HG03565 (cell line): ENCODE measurements at regions not wholly inside any gene's neighbourhood (a gene's known extent, or its start where the extent isn't known, plus 50 kb on each side); places are given as distances from the start of the nearest gene placed in this dataset.

ENCODE experiments used
- ATAC-seq: cut with Tn5 transposase; IDR thresholded peaks from one replicate; pipeline ENCODE4 v1.9.1; 2021; ENCODE audit warnings: mild to moderate bottlenecking, moderate library complexity; ENCODE audit not compliant: unreplicated experiment

DNA sequence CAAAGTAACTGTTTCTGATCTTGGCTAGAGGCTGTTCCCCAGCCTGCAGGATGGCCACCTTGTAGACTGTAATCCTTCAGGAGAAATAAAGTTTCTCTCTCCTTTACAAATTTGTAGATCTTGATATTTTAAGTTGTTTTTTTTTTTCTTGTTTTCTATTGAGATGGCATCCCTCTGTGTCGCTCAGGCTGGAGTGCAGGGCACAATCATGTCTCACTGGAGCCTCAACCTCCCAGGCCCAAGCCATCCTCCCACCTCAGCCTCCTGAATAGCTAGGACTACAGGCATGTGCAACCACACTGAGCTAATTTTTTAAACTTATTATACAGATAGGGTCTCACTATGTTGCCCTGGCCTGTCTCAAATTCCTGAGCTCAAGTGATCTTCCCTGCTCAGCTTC is 389.8 kb upstream of the LRRC4C start:
- ATAC-seq, result no peak

DNA sequence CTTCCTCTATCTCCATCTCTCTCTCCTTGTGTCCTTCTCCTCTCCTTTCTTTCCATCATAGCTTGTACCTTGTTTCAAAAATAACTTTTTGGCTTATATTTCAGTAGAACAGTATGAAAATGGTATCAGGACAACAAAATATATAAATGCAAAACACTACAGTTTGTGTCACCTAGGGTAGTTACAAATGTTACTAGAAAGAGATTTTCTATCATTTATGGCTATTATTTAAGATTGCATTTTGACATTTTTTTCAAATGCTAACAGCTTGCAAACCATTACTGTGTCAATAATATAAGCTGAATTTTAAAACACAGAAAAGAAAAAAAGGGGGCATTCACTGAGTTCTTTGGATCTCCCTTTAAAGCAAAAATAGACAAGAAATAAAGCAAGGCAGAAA is 392.3 kb upstream of the LRRC4C start:
- ATAC-seq, result no peak

DNA sequence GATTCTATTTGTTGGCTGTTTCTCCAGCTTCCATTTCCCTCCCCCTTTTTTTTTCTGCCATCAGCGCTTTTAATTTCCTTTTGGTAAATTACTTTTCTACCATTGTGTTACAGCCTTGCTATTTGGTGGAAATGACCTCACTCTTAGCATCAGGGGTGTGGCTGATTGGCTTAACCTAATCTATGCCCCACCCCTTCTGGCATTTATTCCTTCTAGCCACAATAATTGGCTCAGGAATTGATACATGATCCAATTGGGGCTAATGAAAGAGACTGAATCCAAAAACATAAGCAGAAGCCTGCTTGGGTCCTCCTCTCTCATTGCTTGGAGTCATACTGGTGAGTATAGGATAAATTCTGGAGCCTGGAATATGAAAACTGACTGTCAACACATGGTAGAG is 402.4 kb upstream of the LRRC4C start:
- no peak for ATAC-seq

DNA sequence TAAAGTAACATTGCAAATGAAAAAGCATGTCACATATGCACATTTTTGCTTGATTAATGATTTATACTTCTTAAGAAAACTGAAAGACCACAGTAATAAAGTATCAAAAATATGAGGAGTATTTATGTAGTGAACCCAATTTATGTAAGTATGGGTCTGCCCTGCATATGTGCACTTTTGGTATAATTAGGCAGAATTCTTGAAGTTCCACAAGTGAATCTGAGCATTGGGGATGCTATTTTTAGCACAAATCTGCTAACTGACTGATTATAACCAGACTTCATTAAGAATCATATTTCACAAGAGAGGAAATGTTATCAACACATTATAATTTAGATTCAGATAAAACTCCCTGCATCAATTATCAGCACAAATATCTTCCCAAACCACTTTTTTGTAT is 407.1 kb upstream of the LRRC4C start:
- no peak for ATAC-seq

DNA sequence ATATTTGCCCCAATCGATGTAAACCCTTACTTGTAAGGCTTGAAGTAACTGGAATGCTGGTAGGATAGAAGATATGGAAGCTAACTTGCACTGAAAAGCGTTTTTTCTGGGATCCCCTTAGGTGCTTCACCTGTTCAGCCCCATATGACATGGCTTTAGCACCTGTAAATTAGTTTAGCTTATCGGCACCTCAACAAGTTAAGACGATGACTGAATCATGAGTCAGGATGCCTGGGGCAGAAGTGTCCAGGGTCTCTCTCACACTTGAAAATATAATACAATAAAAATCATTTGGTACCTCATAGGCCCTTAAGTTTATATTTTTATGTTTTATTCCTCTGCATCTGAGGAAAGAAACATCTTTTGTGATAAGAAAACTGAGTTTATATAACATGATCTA is 409.2 kb upstream of the LRRC4C start:
- no peak for ATAC-seq

DNA sequence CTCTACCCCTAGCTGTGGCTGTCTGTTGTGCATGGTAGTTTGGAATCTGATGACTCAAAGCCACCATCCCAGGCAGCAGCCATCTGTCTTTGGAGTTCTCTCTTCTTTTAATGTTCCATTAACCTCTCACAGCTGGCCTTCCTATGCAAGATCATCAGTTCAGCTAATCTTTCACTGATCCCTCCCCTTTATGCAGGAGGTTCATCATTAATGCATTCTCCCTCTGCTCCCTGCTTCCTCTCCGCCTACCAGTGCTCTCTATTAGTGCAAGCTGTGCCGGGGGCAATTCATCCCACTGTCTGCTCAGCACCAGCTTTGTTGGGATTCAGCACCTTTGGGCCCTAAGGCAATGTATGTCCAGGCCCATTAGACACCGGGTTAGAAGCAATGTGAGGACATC is 413.0 kb upstream of the LRRC4C start:
- ATAC-seq, result no peak

DNA sequence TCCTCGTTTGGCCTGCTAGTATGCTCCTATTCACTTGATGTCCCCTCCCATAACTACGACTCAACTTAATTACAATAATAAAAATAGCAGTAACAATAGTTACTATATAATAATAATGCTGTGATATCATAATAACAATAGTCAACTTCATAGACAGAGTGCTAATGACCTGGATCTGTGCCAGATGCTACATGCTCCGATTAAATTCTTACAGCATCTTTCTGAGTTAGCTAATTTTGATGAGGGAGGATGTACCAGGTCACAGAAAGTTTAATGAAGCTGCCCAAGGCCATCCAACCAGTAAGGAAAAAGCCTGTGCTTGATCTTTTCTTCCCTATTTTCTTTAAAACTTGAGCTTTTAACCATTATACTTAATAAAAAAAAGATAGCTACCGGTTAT is 413.4 kb upstream of the LRRC4C start:
- ATAC-seq, result no peak

DNA sequence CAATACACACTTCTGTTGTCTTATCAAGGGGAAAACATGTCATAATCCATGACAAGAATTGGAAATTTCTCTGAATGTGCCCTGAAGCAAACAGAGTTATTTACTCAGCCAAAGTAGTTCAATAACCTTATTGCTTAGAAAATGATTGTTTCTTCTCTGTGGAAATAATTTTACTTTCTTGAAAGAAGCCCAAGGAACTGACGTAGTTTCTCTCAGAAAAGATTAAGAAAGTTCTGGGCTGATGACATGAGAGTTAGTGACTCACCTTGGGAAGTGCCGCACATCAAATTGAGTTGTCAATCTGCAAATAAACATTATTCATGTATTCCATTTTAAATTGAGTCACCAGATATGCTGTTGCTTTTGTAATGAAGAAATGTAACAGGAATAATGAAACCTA is 418.6 kb upstream of the LRRC4C start:
- no peak for ATAC-seq

DNA sequence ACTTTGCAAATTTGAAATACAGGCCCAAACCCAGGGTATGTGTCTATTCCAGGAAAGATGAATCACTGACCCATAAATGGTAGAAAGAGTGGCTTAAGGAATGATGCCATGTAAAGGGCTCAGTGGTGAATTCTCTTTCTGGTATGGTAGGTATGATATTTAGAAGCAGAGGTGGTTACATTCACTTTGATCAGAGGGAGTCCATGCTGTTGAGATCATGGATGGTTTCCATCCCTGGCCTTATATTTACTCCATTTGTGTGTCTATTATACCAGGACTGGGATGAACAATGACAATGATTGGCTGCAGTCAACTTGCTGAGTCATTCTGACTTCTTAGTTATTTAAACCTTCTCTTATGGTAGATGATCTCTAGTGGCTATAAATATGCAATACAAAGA is 419.8 kb upstream of the LRRC4C start:
- no peak for ATAC-seq

DNA sequence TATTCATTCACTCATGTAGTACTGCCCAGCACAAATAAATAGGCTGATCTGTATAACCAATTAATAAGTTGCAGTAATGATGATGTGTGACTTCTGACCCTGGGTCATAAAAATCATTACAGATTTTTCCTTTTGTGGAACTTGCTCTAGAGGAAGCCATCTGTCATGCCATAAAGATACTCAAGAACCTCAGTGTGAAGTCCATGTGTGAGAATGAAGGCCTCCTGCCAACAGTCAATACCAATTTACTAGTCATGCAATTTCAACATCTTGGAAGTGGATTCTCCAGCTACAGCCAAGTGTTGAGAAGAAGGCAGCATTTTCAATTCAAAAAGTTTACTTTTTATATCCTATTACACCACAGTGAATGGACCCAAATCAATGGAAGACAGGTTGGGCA is 435.6 kb upstream of the LRRC4C start:
- no peak for ATAC-seq

DNA sequence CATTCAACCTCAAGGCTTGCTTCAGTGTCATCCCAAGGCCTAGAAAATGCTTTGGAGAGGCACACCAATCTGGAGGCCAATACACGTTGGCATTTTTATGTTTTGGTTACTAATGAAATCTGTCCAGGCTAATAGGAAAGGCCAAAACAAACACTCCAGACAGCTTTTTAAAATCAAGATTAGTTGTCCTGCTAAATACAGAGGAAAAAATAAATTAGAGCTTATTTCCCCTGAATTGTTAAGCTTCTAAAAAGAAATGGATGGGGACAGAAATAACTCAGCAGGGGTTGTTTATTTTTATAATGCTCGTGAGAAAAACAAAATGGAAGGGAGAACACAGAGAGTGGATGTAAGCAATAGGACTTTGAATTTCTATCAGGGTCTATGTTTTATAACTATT is 438.5 kb upstream of the LRRC4C start:
- no peak for ATAC-seq

DNA sequence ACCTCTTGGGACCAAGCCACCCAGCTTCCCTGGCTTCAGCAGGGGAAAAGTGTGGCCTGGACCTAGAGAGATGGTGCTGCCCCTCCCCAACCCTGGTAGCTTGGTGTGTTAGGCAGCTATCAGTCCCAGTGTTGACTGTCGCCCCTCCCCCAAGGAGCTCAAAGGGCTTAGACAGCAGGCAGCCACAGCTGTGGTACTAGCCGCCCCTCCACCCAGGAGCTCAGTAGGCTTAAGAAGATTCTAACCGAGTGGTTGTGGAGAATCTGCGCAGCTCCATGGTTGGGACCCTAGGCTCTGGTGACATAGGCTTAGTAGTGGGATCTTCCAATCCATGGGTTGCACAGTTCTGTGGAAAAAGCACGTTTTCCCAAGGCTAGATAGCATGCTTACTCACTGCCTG is 458.4 kb upstream of the LRRC4C start:
- no peak for ATAC-seq

DNA sequence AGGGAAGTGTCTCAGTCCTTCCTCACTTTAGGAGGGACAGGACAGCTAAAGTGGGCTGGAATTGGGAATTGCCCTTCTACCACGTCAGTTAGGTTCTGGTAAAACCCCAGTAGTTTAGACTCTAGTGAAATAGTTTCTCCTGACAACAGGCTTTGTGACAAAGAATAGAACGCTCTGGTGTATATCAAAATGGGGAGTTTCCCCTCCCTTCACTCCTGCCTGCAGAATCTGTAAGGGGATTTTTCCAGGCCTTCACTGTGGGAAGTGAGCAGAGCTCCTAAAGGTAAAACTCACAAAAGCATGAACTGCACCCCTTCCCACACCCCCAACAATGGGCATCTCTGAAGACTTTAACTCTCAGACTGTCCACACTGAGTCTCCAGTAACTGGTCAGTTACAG is 460.9 kb upstream of the LRRC4C start:
- ATAC-seq, result no peak

DNA sequence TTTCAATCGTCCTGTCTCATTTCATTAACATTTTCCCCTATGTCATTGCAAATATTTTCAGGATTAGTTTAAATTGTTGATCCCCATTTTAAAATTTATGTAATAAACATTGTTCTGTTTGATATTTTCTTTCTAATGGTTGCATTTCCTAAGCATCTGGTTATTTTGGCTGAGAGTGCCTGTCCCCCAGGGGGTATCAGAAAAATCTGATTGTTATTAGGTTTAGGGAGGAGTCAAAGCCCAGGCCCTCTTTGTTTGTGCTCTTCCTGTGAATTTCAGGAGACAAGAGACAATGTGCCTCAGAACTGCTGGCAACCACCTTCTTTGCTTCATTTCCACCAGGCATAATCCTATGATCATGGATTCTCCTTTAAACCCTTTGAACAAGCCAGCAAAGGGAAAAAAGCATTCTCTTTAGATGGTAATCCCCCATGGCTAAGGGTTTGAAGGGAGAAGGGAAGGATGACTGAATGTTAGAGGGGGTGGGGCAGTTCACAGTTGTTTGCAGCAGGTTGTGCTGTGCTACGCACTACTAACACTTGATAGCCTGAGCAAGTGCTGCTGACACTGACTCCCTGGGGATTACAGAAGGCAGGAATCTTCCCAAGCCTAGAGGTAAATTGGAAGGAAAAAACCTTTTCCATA is 462.4 kb upstream of the LRRC4C start:
- ATAC-seq, result no peak

DNA sequence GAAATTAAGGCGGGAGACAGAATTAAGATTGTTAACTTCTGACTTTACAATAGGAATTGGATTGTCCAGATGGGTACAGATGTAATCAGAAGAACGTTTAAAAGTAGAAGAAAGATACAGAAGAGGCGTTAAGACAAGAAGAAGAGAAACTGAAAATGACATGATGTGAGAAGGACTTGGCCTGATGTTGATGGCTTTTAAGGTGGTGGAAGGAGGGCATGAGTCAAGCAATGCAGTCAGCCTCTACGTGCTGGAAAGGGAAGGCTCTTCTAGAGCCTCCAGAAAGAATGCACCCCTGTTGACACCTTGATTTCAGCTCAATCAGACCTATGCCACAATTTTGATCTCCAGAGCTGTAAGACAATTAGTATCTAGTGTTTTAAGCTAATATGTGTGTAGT is 466.9 kb upstream of the LRRC4C start:
- ATAC-seq, result no peak

DNA sequence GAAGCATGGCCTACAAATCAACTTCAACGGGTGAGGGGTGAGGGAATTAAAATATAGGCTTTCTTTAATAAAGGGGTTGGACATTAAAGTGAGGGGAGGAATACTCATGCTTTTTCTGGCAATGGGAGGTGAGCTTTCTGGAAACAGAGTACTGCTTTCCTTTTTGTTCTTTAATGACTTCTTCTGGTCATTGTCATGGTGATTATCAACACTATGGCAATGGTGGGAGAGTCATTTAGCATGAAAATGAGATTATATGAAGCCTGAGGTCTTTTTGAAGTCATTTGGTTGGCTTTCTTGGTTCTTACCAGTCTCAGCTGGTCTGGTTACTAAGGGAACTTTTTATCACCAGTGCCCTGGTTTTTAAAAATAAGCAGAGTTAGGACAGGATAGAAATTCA is 475.8 kb upstream of the LRRC4C start:
- no peak for ATAC-seq

DNA sequence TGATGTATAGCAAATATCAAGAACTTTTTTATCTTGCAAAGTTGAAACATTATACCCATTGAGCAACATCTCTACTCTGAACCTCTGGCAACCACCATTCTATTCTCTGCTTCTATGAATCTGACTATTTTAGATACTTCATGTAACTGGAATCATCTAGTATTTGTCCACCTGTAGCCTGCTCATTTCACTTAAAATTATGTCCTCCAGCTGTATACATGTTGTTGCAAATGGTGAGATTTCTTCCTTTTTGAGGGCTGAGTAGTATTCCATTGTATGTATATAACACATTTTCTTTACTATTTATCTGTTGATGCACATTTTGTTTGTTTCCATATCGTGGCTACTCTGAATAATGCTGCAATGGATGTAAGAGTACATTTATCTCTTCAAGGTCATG is 476.3 kb upstream of the LRRC4C start:
- no peak for ATAC-seq

DNA sequence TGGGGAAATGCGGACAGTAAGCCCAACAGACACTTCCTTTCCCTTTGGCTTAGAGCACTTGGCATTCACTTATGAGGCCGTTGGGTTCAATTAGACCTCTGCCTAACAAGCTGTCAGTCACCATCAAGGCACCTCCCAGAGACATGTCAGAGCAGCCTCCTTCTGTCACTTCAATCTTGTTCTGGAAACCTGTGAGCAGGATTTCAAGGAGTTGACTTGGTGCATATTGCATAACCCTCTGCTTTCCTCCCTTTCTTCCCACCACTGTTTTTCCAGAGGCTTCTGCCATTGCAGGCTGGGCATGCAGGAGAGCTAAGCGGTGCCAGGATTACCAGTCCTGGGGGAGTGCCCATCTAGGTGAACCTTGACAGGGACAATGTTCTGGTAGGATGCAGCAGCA is 484.2 kb upstream of the LRRC4C start:
- no peak for ATAC-seq

DNA sequence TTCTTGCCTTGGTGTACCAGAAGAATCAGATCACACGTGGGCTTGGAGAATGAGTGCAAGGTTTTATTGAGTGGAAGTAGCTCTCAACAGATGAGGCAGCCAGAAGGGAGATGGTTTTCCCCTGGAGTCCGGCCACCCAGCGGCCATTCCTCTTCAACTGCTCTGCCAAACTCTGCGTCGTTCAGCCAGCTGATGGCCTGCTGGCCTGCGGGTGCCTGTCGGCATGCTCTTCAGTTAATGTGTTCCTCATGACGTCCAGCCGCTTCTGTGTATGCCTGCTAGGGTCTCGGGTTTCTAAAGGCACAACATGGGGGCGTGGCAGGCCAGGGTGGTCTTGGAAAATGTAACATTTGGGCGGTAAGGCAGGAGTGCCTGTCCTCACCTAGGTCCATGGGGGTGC is 487.9 kb upstream of the LRRC4C start:
- ATAC-seq, result no peak

DNA sequence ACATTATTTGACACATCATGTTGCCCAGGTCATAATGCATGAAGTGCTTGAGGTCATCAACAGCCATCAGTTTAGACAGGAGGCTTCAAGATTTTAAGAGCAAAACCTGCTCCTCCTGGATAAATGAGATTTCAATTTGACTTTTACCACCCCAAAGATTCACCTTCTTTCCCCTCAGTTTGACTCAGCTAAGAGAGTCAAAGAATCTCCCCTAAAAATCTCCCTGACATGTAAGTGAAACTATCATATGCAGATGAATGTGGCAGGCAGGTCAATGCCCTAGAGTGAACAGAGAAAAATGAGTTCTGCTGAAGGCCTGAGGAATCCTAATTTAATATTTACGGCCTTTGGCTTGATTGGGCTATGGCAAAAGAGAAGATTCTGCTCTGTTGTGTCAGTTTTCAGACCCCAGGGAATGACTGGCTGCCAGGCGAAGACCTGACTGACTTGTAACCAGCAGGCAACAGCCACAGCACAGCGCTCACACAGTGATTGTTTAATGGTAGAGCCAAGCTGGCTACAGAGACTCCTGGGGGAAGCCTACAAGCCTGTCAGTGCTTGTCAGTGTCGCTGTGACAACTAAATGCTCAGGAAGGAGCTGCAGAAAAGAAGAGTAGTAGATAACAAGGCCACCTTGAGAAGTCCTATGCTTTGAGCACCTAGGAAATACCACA is 491.2 kb upstream of the LRRC4C start:
- no peak for ATAC-seq

DNA sequence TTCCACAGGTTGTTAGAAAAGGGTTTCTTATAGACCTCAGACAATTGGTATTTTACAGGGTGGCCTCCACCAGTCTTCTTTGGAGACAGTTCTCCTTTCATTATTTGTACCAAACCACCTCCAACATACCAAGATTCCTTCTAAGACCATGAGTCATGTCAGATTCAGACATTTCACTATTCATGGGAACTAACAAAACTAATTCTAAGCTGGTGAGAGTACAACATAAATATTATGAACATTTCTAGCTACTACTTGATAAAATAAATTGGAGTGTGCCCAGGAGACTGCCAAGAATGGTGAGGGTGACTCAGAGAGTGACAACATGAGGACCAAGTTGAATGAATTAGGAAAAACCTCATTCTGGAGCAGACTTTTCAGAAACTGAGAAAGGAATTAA is 494.6 kb upstream of the LRRC4C start:
- no peak for ATAC-seq

DNA sequence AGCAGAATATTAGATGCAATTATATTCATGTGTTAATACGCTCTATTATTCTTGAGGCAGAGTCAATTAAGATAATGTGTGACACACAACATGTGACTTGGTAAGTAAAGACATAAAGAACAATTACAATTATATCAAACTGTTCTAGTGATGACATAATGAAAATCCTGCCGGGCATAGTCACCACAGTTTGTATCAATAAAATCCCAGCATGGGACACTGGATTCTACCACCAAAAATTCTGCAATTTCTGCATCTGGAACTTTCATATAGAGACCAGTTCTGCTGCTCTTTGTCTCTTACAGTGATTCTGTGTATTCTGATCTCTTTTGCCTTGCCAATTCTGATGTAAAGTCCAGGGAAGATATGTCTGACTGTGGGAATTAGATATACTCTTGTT is 495.6 kb upstream of the LRRC4C start:
- ATAC-seq, result no peak
